ENCODE measurements at regions not wholly inside any gene's neighbourhood (a gene's known extent, or its start where the extent isn't known, plus 50 kb on each side); places are given as distances from the start of the nearest gene placed in this dataset.

DNA sequence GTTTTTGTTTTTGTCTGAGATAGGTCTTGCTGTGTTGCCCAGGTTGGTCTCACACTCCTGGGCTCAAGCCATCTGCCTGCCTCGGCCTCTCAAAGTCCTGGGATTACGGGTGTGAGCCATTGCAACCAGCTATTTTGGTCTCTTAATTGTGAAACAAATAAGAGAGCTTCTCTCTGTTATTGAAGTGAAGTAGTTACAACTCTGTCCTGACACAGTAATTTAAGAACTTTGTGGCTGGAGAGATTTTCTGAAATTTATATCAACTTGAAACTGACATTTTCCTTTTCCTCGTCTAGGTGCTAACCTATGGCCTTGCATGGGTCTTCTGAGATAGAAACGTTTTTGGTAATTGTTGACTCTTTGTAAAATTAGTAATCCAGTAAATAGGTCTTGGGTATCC is 122.1 kb upstream of the DOK5 start (continued):
- TF ChIP-seq REST (IDR thresholded peaks at IDR 0.05; ENCODE audit: unreplicated experiment), result no peak

GRCh38 chr20:54355631-54356280 is 119.6 kb upstream of the DOK5 start:
- no peak overlapping the region for H3K4me2 ChIP-seq
- Mint-ChIP-seq H3K36me3 (ENCODE audit: low read depth) (no peaks in the 10 kb centered on the region), H3K9me3 (no peaks in the 10 kb centered on the region), H3K4me1 (peaks cover 23% of the 10 kb centered on the region), H3K4me3 (no peak overlapping the region), H3K27me3 (ENCODE audit: insufficient read depth, low read depth, poor library complexity) (no peaks in the 10 kb centered on the region), H3K27ac (no peak overlapping the region)
- no peak for ATAC-seq
- no peaks in the 10 kb centered on the region for H3K79me2 ChIP-seq (replicated peaks; ENCODE audit: insufficient read depth)
- no peak overlapping the region for H2AFZ ChIP-seq
- H4K20me1 ChIP-seq (replicated peaks; ENCODE audit: insufficient read depth), result no peaks in the 10 kb centered on the region
- TF ChIP-seq NANOG (IDR thresholded peaks at IDR 0.05; ENCODE audit: borderline replicate concordance) (no peak), EZH2 (IDR thresholded peaks at IDR 0.05; ENCODE audit: low read depth, unreplicated experiment) (no peak), CREB1 (CRISPR knock-in tag; IDR thresholded peaks at IDR 0.05; ENCODE audit: low read depth) (no peak), JUNB (IDR thresholded peaks at IDR 0.05; ENCODE audit: unreplicated experiment) (no peak), REST (IDR thresholded peaks at IDR 0.05; ENCODE audit: unreplicated experiment) (no peak), EZH2phosphoT487 (IDR thresholded peaks at IDR 0.05; ENCODE audit: unreplicated experiment) (no peak), ZNF331 (CRISPR knock-in tag; IDR thresholded peaks at IDR 0.05; ENCODE audit: low read depth) (no peak), STAT1 (IDR thresholded peaks at IDR 0.05; ENCODE audit: unreplicated experiment) (no peak)
- TF ChIP-seq, protein P1, sequence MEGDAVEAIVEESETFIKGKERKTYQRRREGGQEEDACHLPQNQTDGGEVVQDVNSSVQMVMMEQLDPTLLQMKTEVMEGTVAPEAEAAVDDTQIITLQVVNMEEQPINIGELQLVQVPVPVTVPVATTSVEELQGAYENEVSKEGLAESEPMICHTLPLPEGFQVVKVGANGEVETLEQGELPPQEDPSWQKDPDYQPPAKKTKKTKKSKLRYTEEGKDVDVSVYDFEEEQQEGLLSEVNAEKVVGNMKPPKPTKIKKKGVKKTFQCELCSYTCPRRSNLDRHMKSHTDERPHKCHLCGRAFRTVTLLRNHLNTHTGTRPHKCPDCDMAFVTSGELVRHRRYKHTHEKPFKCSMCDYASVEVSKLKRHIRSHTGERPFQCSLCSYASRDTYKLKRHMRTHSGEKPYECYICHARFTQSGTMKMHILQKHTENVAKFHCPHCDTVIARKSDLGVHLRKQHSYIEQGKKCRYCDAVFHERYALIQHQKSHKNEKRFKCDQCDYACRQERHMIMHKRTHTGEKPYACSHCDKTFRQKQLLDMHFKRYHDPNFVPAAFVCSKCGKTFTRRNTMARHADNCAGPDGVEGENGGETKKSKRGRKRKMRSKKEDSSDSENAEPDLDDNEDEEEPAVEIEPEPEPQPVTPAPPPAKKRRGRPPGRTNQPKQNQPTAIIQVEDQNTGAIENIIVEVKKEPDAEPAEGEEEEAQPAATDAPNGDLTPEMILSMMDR (conservative IDR thresholded peaks at IDR 0.05; ENCODE audit: low read depth in 2 of 2), result no peak
- no peak for DNase-seq (ENCODE audit: low spot score)
- H3K4me3 ChIP-seq, result no peak overlapping the region
- no peak overlapping the region for H3K27ac ChIP-seq (ENCODE audit: low read depth)
- peaks cover 28% of the 10 kb centered on the region for H3K4me1 ChIP-seq (ENCODE audit: insufficient read depth)
- 0 out of 2 replicates have a peak, but pooled peaks cover 2% of the 10 kb centered on the region for H3K9me2 ChIP-seq (ENCODE audit: insufficient read depth)
- H3K27me3 ChIP-seq (ENCODE audit: insufficient read depth), result no peaks in the 10 kb centered on the region
- no peaks in the 10 kb centered on the region for H3K36me3 ChIP-seq (ENCODE audit: insufficient read depth)
- H3F3A ChIP-seq (replicated peaks; ENCODE audit: low read depth), result no peaks in the 10 kb centered on the region

All from GM23338 (cell line).